HL-60 (cell line): ENCODE measurements at regions not wholly inside any gene's neighbourhood (a gene's known extent, or its start where the extent isn't known, plus 50 kb on each side); places are given as distances from the start of the nearest gene placed in this dataset.

Experiments
- CTCF ChIP-seq: IDR thresholded peaks from one replicate; pipeline ENCODE4 v1.5.1; 2011; ENCODE audit warnings: low read length, control low read depth, inconsistent platforms; ENCODE audit not compliant: insufficient read depth
- REST ChIP-seq: IDR thresholded peaks from 2 replicates; pipeline ENCODE4 v1.6.1; 2012; ENCODE audit warnings: low read depth; ENCODE audit not compliant: insufficient replicate concordance

- TF ChIP-seq CTCF: no peak
- TF ChIP-seq REST: no peak
Measured at GRCh38 chr21:27595716-27596115, 628.8 kb upstream of the ADAMTS5 start.
